NCI-H2196 treated with DMSO at 0.1 percent for 48 hours (cell line): ENCODE measurements at regions not wholly inside any gene's neighbourhood (a gene's known extent, or its start where the extent isn't known, plus 50 kb on each side); places are given as distances from the start of the nearest gene placed in this dataset.
"Not testable (repeated sequence)": the region's sequence is repeated elsewhere in the genome, so short reads cannot be mapped to it uniquely, and the experiment has no call there.

Experiments used
- DNase-seq: peaks from one replicate; lab custom pipeline; 2025; ENCODE audit not compliant: unreplicated experiment; lab: John Stamatoyannopoulos, UW

GRCh38 chr20:40848526-40848925 is 159.5 kb upstream of the MAFB start:
- DNase-seq = no peak

DNA sequence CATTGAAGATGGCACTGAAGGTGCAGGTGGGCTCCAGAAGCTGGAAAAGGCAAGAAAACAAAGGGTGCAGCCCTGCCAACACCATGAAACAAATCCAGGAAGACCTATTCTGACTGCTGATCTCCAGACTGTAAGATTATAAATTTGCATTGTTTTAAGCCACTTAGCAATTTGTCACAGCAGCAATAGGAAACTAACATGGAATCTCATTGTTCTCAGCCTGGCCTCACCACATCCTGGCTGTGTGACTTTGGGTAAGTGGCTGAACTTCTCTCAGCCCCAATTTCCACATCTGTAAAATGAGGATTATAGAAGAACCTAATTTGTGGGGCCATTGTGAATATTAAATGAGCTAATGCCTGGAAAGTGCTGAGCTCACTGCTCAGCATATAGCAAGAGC is 160.4 kb upstream of the MAFB start:
- no peak for DNase-seq

DNA sequence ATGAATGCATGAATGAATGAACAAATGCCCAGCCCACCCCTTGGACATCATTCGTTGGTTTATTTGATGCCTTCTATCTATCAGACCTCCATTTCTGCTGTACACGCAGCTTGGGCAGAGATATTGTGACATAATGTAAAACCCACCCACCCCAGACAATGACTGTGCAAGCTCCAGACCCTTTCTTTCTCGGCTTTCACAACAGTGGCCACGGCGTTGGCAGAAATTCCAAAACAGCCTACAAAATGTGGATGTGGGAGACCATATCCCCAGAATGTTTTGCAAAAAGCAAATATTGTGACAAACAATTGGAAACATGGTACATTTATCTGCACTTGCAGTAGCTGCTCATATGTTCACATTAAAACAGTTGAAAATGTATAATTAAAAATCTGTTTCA is 162.0 kb upstream of the MAFB start:
- no peak for DNase-seq

DNA sequence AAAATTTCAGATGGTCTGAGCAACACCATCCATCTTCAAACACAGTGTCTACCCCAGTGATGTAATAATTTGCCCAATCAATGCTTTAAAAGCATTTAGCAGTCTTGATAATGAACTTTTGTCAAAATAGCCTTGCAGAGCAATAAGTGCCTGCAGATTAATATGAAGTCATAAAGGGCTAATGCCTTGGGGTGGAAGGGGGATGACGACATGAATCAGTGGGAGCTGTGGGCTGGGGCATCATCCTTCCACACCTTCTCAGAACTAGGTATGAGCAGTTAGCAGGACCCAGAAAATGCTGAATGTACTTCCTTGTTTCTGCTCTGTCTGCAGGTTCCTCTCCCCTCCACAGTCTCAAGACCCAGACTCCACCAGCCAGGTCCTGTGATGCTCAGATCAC is 166.2 kb upstream of the MAFB start:
- DNase-seq = no peak

DNA sequence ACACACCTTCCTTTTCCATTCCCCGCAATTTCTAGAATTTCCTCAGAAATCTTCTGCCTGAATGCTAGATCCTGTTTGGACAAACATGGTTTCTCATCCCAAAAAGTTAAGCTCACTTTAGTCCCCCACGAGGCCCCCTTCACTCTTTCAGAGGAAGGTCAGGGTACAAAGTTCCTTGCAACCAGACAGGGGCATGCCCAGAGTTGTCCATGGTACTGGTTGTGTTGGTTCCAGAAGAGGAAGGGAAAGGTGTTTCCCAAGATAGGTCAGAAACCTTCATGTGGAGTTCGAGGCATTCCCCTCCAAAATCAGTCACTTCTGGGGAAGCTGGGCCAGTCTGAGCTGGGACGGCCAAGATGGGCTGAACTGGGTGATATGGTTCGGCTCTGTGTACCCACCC is 167.6 kb upstream of the MAFB start:
- no peak for DNase-seq

DNA sequence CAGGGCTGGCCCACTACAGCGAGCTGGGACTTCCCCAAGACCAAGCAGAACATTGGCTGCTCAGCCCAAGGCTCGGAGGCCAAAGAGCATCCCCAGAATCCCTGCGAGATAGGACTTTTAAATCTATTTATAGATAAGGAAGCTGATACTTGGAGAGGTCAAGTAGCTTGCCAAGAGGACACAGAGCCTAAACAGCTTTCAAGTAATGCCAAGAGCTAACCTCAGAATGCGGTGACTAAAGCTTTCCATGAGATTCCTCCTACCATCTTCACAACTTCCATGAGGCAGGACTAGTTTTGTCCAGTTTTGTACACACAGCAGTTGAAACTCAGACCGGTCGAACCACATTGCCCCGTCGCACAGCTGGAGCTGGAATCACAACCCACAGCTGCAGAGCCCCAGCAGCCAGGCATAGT is 168.1 kb upstream of the TOP1 start:
- no peak for DNase-seq

GRCh38 chr20:40861427-40862008 is 167.1 kb upstream of the TOP1 start:
- DNase-seq = no peak

GRCh38 chr20:40863355-40863919 is 165.2 kb upstream of the TOP1 start:
- DNase-seq = no peak

- DNase-seq = no peak
Measured at GRCh38 chr20:40864470-40864869, 164.2 kb upstream of the TOP1 start.

DNA sequence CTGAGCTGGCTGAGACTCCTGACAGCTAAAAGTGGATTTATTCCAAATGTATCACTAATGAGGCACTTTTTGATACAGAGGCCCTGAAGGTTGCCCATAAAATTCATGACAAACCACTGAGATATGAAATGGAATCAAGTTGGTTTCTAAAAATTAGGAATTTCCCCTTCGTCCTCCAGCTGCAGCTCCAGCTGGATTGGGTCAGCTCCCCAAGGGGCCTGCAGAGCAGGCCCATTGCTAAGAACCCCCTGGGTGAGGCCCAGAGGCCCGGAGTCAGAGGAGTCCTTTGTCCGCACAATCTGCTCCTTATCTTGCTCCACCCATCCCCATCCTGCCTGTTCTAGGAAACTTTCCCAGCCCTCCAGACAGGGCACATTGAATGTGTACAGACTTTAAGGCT is 163.5 kb upstream of the TOP1 start:
- DNase-seq = no peak

GRCh38 chr20:40866056-40866455 is 162.6 kb upstream of the TOP1 start:
- no peak for DNase-seq

DNA sequence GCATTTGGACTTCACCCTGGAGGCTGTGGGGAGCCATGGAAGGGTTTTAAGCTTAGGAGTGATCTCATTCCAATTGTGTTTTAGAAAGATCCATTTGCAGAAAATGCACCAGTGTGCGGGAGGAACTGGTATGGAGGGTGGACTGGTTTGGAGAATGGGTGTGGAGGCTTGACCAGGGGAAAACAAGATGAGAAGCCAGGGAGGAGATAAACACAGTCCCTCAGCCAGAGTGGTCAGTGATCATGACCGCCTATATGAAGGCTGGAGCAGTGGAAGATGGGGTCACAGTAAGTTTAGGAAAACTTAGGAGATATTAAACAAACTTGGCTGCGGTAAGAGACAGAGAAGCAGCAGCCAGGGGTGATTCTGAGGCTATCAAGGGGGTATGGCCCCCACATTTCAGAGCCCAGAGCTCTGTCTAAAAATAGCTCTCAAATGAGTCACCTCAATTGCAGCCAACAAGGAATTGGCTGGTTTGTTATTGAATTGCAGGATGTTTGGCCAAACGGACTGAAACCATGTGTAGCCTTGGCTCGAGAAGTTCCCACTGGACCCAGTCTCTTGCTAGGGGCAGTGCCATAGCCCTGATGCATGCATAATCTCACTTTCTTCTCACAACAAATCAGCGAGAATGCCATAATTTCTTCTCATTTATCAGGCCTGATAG is 159.9 kb upstream of the TOP1 start:
- DNase-seq = no peak

- no peak for DNase-seq
Measured at GRCh38 chr20:40869218-40870147, 159.1 kb upstream of the TOP1 start.

DNA sequence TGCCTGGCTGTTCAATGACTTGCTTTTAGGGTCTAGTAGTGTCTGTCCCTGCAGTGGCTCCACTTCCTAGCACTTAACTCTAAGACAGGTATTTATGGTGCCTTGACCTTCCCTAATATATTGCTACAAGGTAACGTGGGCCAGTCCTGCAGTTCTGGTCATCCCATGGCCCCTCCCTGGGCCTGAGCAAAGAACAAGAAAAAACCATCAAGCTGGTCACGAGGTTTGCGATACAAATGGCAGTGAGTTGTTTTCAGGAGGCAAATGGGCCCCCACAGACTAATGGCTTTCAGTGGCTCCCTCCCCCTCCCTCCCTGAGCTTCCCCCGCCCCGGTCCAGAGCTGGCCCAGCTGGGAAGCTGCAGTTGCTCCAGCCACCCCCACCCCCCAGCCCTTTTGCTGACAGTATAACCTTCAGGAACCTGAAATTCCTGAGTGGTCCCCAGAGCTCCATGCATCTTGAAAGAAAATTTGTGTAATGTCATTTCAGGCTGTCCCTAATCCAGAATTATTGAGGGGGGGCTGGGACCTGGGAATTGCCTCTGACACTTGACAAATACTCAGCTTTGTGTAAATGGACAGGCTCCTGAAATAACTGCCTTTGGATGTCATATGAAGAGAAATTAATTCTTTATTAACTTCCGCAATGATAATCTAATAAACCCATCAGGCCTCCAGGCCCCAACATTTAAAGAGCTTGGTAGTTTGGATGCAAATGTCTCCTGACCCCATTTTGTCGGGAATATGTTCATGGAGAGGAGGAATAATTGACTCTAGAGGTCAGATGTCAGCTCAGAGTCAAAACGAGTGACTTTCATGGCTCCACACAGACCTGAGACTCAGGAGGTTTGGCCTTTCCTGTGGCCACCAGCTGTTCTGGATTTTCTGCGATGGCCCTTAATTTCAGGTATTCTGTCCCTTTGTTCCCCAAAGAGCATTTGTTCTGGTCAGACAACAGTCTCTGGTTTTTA is 153.2 kb upstream of the TOP1 start:
- no peak for DNase-seq

GRCh38 chr20:40878099-40878498 is 150.5 kb upstream of the TOP1 start:
- DNase-seq = not testable (repeated sequence)

- DNase-seq = no peak
Measured at GRCh38 chr20:40880063-40880728, 148.4 kb upstream of the TOP1 start.

- no peak for DNase-seq
Measured at GRCh38 chr20:40880729-40881109, 147.9 kb upstream of the TOP1 start.

DNA sequence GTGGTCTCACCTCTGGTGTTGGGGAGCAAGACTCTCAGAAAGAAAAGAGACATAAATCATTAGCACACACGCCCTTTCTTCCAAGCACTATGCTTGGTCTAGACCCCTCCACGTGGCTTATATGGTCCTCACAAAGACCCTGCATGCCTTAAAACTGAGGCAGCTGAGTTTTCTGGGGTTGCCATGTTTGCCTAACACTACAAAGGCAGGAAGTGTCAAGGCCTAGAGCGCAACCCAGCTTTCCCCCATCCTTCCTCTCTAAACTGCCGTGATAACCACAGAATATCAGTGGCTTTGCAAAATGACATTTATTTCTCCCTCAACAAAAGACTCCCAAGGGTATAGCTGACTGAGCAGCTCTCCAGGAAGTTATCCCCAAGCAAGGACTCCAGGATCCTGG is 146.5 kb upstream of the TOP1 start:
- DNase-seq = no peak

DNA sequence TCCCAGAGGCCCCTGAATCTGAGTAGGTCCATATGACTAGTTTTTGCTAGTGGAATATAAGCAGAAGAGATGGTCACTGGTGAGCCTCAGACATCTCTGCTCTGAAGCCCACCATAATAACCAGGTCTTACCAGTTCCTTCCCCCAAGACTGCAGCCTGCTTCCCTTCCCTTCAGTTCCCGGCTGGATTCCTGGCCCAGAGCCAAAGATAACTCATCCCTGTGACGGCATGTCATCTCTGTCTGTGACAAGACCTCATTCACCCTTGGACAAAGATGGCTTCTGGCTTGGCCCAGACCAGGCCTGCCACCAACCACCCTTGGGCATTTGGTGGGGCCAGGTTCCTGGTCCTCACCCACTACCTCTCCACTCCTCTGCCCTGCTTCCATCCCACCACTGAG is 145.5 kb upstream of the TOP1 start:
- no peak for DNase-seq

DNA sequence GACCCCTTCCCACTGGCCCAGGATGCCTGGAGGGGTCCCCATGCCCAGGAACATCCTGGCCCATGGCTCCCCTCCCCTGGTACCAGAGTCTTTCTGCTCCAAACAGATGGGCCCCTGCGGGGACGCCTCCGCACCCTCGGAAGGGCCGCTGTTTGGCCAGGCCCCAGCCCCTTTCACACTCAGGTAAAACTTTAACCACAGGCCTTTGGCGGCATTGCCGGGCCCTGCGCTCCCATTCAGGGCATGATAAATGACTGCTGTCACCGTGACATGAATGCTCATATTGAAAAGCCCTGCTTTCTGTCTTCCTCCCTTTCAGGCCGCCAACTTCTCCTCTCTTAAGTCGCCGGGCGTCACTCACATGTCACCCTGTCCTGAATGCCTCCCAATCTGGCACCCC is 141.5 kb upstream of the TOP1 start:
- no peak for DNase-seq
